Adrenal gland (tissue), 9 donors: ENCODE measurements at regions not wholly inside any gene's neighbourhood (a gene's known extent, or its start where the extent isn't known, plus 50 kb on each side); places are given as distances from the start of the nearest gene placed in this dataset.

Source experiments
- DNase-seq, 7 donors: peaks; one replicate each; pipeline ENCODE4 v3.0.0-alpha.2; 2019 to 2020
- H3K27ac ChIP-seq, 5 donors: fragments of 200-600 bp; sonication (generic) in 4 of 5; 1 replicate in 3 of 5; 2 replicates in 2 of 5; pipeline versions ENCODE4 v1.5.1 to v1.8.0; 2016 to 2020; ENCODE audit warnings: mild to moderate bottlenecking in 1 of 5
- H3K27me3 ChIP-seq: fragments of 200-600 bp; 2 replicates; pipeline ENCODE4 v1.8.0; 2021
- H3K36me3 ChIP-seq, 2 donors: fragments of 200-600 bp; replicated peaks in 1 of 2; 1 replicate in 1 of 2; 2 replicates in 1 of 2; pipeline versions ENCODE4 v1.5.1 to v1.8.0; 2018 to 2022
- H3K4me1 ChIP-seq, 2 donors: fragments of 200-600 bp; replicated peaks in 1 of 2; 1 replicate in 1 of 2; 2 replicates in 1 of 2; pipeline versions ENCODE4 v1.5.1 to v1.8.0; 2018 to 2021
- H3K4me3 ChIP-seq, 4 donors: fragments of 200-600 bp; sonication (generic) in 3 of 4; one replicate each; pipeline ENCODE4 v1.5.1; 2016 to 2018
- H3K9me3 ChIP-seq, 3 donors: fragments of 200-600 bp; sonication (generic) in 1 of 3; replicated peaks in 1 of 3; 1 replicate in 2 of 3; 2 replicates in 1 of 3; pipeline versions ENCODE4 v1.5.1 to v1.8.0; 2016 to 2021
- POLR2A ChIP-seq, 2 donors: fragments of 450-650 bp; IDR thresholded peaks; one replicate each; pipeline ENCODE4 v1.6.1; 2017; ENCODE audit warnings: antibody characterized with exemption in 2 of 2, mild to moderate bottlenecking in 2 of 2, moderate library complexity in 1 of 2
- WGBS, 4 donors: extraction: QIAGEN DNeasy Blood & Tissue Kit in 2 of 4; methylation state at CpG; one replicate each; pipeline versions ENCODE4 v1.1.5 to v1.1.7; 2013 to 2017; 5-methylcytosine and 5-hydroxymethylcytosine counted together
- intact Hi-C, 2 donors: fragments of 100-400 bp; cut with DNase I; formaldehyde crosslinking; loops; one replicate each; pipeline versions ENCODE4 v1.14.1 to v1.15.0; 2022 to 2023
- TF ChIP-seq, protein P1 (sequence below), 6 experiments: fragments of 450-650 bp in 4 of 6; fragments of 200-600 bp in 2 of 6; sonication (generic) in 1 of 6; IDR thresholded peaks; 1 replicate in 5 of 6; 2 replicates in 1 of 6; pipeline versions ENCODE4 v1.5.1 to v1.8.0; 2016 to 2021; ENCODE audit warnings: antibody characterized with exemption in 6 of 6, mild to moderate bottlenecking in 2 of 6, moderate library complexity in 1 of 6
- donor health status: healthy with polysubstance abuse.
- donor health status: Bipolar disorder and iron deficiency.
- donor health status: DM: yes; HTN: yes; CAD: no.
- donor health status: DM: no; HTN: no; CAD: no.
- donor health status: DM: no; HTN: no; CAD: no.

- Histone ChIP-seq H3K27me3 (no peaks in the 10 kb centered on the region), H3K36me3 (no peaks in the 10 kb centered on the region), H3K27ac (no peak overlapping the region), H3K4me1 (no peaks in the 10 kb centered on the region), H3K9me3 (no peaks in the 10 kb centered on the region), H3K4me3 (no peak overlapping the region)
- 13 to 42% (median 17%) methylated on average over 1 of the region's 1 CpG for WGBS, 4 donors
- intact Hi-C loops, result no loop called here
- DNase-seq, result no peak
- TF ChIP-seq, protein P1, sequence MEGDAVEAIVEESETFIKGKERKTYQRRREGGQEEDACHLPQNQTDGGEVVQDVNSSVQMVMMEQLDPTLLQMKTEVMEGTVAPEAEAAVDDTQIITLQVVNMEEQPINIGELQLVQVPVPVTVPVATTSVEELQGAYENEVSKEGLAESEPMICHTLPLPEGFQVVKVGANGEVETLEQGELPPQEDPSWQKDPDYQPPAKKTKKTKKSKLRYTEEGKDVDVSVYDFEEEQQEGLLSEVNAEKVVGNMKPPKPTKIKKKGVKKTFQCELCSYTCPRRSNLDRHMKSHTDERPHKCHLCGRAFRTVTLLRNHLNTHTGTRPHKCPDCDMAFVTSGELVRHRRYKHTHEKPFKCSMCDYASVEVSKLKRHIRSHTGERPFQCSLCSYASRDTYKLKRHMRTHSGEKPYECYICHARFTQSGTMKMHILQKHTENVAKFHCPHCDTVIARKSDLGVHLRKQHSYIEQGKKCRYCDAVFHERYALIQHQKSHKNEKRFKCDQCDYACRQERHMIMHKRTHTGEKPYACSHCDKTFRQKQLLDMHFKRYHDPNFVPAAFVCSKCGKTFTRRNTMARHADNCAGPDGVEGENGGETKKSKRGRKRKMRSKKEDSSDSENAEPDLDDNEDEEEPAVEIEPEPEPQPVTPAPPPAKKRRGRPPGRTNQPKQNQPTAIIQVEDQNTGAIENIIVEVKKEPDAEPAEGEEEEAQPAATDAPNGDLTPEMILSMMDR (IDR thresholded peaks at IDR 0.05), result no peak
- TF ChIP-seq POLR2A (IDR thresholded peaks at IDR 0.05), result no peak
Observed at GRCh38 chrX:94454606-94455005, 780.6 kb downstream of the FAM133A start.

GRCh38 chrX:94455782-94456181 lies 781.8 kb downstream of the FAM133A start:
- intact Hi-C loops, result no loop called here
- TF ChIP-seq, protein P1 (IDR thresholded peaks at IDR 0.05), result no peak
- TF ChIP-seq POLR2A (IDR thresholded peaks at IDR 0.05), result no peak
- no peak overlapping the region for H3K27ac ChIP-seq
- H3K27me3 ChIP-seq, result peaks cover 4% of the 10 kb centered on the region
- no peaks in the 10 kb centered on the region for H3K4me1 ChIP-seq
- DNase-seq, result no peak
- 60 to 90% (median 74%) methylated on average over 1 of the region's 1 CpG for WGBS, 4 donors
- H3K4me3 ChIP-seq, result no peak overlapping the region
- H3K9me3 ChIP-seq, result no peaks in the 10 kb centered on the region
- H3K36me3 ChIP-seq, result no peaks in the 10 kb centered on the region

DNA sequence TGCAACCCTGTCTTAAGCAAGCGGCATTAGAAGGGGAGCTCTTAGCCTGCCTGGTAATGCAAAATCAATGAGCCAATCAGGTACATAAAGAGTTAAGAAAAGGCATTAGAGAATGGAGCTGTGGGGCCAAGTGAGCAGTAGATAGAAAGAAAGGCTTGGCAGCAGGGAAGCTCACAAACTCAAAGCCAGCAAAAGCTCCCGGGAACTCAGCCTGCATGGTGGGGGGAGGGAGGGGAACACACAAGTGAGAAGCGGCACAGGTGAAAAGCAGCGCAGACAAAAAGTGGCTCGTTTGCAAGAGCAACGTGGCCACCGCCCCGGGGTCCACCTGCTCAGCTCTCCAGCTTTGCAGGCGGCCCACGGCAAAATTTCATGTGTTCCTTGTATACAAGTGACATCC lies 818.5 kb downstream of the FAM133A start:
- 34 to 56% (median 46%) methylated on average over 5 to 10 of the region's 10 CpGs for WGBS, 4 donors
- Histone ChIP-seq H3K27me3 (peaks cover 7% of the 10 kb centered on the region), H3K9me3 (no peaks in the 10 kb centered on the region), H3K4me3 (no peak overlapping the region), H3K36me3 (no peaks in the 10 kb centered on the region), H3K27ac (no peak overlapping the region), H3K4me1 (no peaks in the 10 kb centered on the region)
- TF ChIP-seq POLR2A (IDR thresholded peaks at IDR 0.05), result no peak
- TF ChIP-seq, protein P1 (IDR thresholded peaks at IDR 0.05), result no peak
- intact Hi-C loops, result no loop called here
- DNase-seq, result no peak

- Histone ChIP-seq H3K27ac (no peak overlapping the region), H3K36me3 (no peaks in the 10 kb centered on the region), H3K27me3 (peaks cover 7% of the 10 kb centered on the region), H3K9me3 (no peaks in the 10 kb centered on the region), H3K4me1 (no peaks in the 10 kb centered on the region), H3K4me3 (no peak overlapping the region)
- no peak for TF ChIP-seq POLR2A (IDR thresholded peaks at IDR 0.05)
- TF ChIP-seq, protein P1 (IDR thresholded peaks at IDR 0.05), result no peak
- DNase-seq, result no peak
- intact Hi-C loops, result no loop called here
- WGBS, 4 donors, result 73 to 85% (median 80%) methylated on average over 6 of the region's 6 CpGs
Observed at GRCh38 chrX:94493405-94493804, 819.4 kb downstream of the FAM133A start.
